ENCODE measurements at regions not wholly inside any gene's neighbourhood (a gene's known extent, or its start where the extent isn't known, plus 50 kb on each side); places are given as distances from the start of the nearest gene placed in this dataset.
"Not testable (repeated sequence)": the region's sequence is repeated elsewhere in the genome, so short reads cannot be mapped to it uniquely, and the experiment has no call there.

GRCh38 chr2:78782196-78782595 is 243.3 kb upstream of the REG3G start:
- TF ChIP-seq, protein P1, sequence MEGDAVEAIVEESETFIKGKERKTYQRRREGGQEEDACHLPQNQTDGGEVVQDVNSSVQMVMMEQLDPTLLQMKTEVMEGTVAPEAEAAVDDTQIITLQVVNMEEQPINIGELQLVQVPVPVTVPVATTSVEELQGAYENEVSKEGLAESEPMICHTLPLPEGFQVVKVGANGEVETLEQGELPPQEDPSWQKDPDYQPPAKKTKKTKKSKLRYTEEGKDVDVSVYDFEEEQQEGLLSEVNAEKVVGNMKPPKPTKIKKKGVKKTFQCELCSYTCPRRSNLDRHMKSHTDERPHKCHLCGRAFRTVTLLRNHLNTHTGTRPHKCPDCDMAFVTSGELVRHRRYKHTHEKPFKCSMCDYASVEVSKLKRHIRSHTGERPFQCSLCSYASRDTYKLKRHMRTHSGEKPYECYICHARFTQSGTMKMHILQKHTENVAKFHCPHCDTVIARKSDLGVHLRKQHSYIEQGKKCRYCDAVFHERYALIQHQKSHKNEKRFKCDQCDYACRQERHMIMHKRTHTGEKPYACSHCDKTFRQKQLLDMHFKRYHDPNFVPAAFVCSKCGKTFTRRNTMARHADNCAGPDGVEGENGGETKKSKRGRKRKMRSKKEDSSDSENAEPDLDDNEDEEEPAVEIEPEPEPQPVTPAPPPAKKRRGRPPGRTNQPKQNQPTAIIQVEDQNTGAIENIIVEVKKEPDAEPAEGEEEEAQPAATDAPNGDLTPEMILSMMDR (conservative IDR thresholded peaks at IDR 0.05) = no peak
- no peak for TF ChIP-seq ZFX (IDR thresholded peaks at IDR 0.05)
- no peak overlapping the region for H3K27ac ChIP-seq

GRCh38 chr2:78811955-78812610 is 213.4 kb upstream of the REG3G start:
- TF ChIP-seq, protein P1 (conservative IDR thresholded peaks at IDR 0.05) = no peak
- TF ChIP-seq ZFX (IDR thresholded peaks at IDR 0.05) = no peak
- H3K27ac ChIP-seq = no peak overlapping the region

DNA sequence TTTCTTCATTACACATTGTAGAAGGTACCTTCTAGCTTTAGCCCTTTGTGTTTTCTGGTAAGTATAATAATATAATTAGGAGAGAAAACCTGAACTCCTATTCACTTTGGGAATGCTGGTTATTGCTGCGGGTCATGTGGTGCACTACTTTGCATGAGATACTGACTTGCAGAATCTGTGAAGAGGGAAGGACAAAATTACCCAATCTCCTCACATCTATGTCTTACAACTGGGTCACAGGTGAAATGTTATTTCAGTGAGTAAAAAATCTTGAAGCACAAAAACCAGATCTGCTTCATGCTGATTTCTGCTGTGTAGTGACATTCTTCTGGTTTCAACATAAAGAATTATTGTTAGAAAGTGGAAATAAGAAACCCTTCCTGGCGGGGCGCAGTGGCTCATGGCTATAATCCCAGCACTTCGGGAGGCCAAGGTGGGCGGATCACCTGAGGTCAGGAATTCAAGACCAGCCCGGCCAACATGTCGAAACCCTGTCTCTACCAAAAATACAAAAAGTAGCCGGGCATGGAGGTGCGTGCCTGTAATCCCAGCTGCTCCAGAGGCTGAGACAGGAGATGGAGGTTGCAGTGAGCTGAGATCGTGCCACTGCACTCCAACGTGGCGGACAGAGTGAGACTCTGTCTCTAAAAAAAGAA is 211.0 kb upstream of the REG3G start:
- H3K27ac ChIP-seq = no peak overlapping the region
- TF ChIP-seq, protein P1 (conservative IDR thresholded peaks at IDR 0.05) = no peak
- TF ChIP-seq ZFX (IDR thresholded peaks at IDR 0.05) = no peak

- H3K27ac ChIP-seq = no peak overlapping the region
- no peak for TF ChIP-seq ZFX (IDR thresholded peaks at IDR 0.05)
- TF ChIP-seq, protein P1 (conservative IDR thresholded peaks at IDR 0.05) = no peak
Measured at GRCh38 chr2:78817430-78817829, 208.1 kb upstream of the REG3G start.

GRCh38 chr2:78832481-78832880 is 193.0 kb upstream of the REG3G start:
- H3K27ac ChIP-seq = no peak overlapping the region
- TF ChIP-seq, protein P1 (conservative IDR thresholded peaks at IDR 0.05) = no peak
- TF ChIP-seq ZFX (IDR thresholded peaks at IDR 0.05) = no peak

- TF ChIP-seq ZFX (IDR thresholded peaks at IDR 0.05) = no peak
- TF ChIP-seq, protein P1 (conservative IDR thresholded peaks at IDR 0.05) = no peak
- H3K27ac ChIP-seq = no peak overlapping the region
Measured at GRCh38 chr2:78839259-78839658, 186.2 kb upstream of the REG3G start.

DNA sequence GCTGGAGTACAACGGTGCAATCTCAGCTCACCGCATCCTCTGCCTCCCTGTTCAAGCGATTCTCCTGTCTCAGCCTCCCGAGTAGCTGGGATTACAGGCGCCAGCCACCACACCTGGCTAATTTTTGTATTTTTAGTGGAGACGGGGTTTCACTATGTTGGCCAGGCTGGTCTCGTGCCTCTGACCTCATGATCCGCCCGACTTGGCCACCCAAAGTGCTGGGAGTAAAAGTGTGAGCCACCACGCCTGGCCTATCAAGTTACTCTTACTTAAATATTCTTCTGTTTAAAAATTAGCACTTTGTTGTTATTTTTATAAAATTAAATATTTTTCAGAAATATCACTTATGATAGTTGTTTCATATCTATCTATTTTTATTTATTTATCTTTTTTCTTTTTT is 185.2 kb upstream of the REG3G start:
- not testable (repeated sequence) for H3K27ac ChIP-seq
